Spleen (tissue), 11 donors: ENCODE measurements at regions not wholly inside any gene's neighbourhood (a gene's known extent, or its start where the extent isn't known, plus 50 kb on each side); places are given as distances from the start of the nearest gene placed in this dataset.

Experiments used
- DNase-seq: peaks from one replicate; pipeline ENCODE4 v3.0.0-alpha.2; 2020
- H3K27ac ChIP-seq, 8 donors: fragments of 200-600 bp; sonication (generic) in 7 of 8; 1 replicate in 4 of 8; 2 replicates in 4 of 8; pipeline versions ENCODE4 v1.5.0 to v1.8.0; 2016 to 2021; ENCODE audit warnings: inconsistent platforms in 4 of 8, mild to moderate bottlenecking in 4 of 8, moderate library complexity in 1 of 8
- H3K27me3 ChIP-seq, 7 donors: fragments of 200-600 bp; sonication (generic) in 6 of 7; replicated peaks in 1 of 7; 1 replicate in 4 of 7; 2 replicates in 3 of 7; pipeline versions ENCODE4 v1.5.0 to v1.8.0; 2016 to 2021; ENCODE audit warnings: inconsistent platforms in 3 of 7, mild to moderate bottlenecking in 1 of 7
- H3K36me3 ChIP-seq, 6 donors: fragments of 200-600 bp; sonication (generic) in 5 of 6; 1 replicate in 4 of 6; 2 replicates in 2 of 6; pipeline versions ENCODE4 v1.5.0 to v1.8.0; 2016 to 2021; ENCODE audit warnings: inconsistent platforms in 2 of 6
- H3K4me1 ChIP-seq, 6 donors: fragments of 200-600 bp; sonication (generic) in 5 of 6; 1 replicate in 3 of 6; 2 replicates in 3 of 6; pipeline versions ENCODE4 v1.5.0 to v1.8.0; 2016 to 2021; ENCODE audit warnings: inconsistent platforms in 3 of 6
- H3K4me3 ChIP-seq, 8 donors: fragments of 200-600 bp; sonication (generic) in 7 of 8; 1 replicate in 4 of 8; 2 replicates in 4 of 8; pipeline versions ENCODE4 v1.5.0 to v1.8.0; 2016 to 2021; ENCODE audit warnings: inconsistent platforms in 4 of 8, mild to moderate bottlenecking in 4 of 8, moderate library complexity in 2 of 8
- H3K9me3 ChIP-seq, 8 donors: fragments of 200-600 bp; sonication (generic) in 7 of 8; 1 replicate in 4 of 8; 2 replicates in 4 of 8; pipeline versions ENCODE4 v1.5.0 to v1.8.0; 2016 to 2021; ENCODE audit warnings: inconsistent platforms in 4 of 8
- POLR2A ChIP-seq, 3 donors: fragments of 450-650 bp; IDR thresholded peaks; one replicate each; pipeline ENCODE4 v1.5.1; 2017; ENCODE audit warnings: antibody characterized with exemption in 3 of 3, mild to moderate bottlenecking in 1 of 3
- POLR2AphosphoS5 ChIP-seq, 3 donors: sonication (generic); formaldehyde crosslinking; IDR thresholded peaks; one replicate each; pipeline ENCODE4 v1.5.1; 2017; ENCODE audit warnings: antibody characterized with exemption in 3 of 3
- WGBS, 5 donors: extraction: QIAGEN DNeasy Blood & Tissue Kit in 3 of 5; methylation state at CpG; one replicate each; pipeline versions ENCODE4 v1.1.5 to v1.1.7; 2013 to 2018; 5-methylcytosine and 5-hydroxymethylcytosine counted together
- intact Hi-C: fragments of 100-400 bp; cut with DNase I; formaldehyde crosslinking; loops from one replicate; pipeline ENCODE4 v1.15.0; 2023; ENCODE audit warnings: low total_unique reads
- TF ChIP-seq, protein P1 (sequence below), 11 experiments: fragments of 200-600 bp in 7 of 11; fragments of 450-650 bp in 4 of 11; sonication (generic) in 4 of 11; IDR thresholded peaks in 8 of 11; conservative IDR thresholded peaks in 3 of 11; 1 replicate in 7 of 11; 2 replicates in 4 of 11; pipeline versions ENCODE4 v1.4.0 to v1.8.0; 2016 to 2021; ENCODE audit warnings: antibody characterized with exemption in 11 of 11, inconsistent platforms in 4 of 11, mild to moderate bottlenecking in 1 of 11
- donor health status: healthy with polysubstance abuse.
- donor health status: DM: no; HTN: no; CAD: no; lungs with moderate emphysema.
- donor health status: DM: no; HTN: no; CAD: no.
- donor health status: Bipolar disorder and iron deficiency.
- donor health status: healthy.
- donor health status: DM: no; HTN: no; CAD: no.
- donor health status: DM: yes; HTN: yes; CAD: no.

DNA sequence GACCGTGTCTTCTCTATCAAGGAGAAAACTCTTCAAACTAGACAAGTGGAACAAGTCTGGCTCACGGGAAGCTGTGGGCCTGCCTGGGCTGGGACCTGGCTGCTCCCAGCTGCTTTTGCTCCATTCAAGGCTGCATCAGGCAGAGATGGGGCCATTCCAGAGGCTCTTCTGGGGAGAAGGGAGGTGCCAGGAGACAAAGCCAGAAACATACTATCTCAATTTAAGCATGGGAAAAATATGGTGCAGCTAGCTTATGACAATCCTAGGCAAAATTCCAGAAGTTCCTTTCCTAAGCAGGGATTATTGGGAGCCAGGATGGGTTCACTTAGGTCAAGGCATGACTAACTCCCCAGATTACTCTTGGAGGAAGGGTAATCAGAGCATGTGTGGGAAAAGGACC, 90.8 kb upstream of the SLC2A1 start:
- H3K4me1 ChIP-seq: no peaks in the 10 kb centered on the region
- H3K27ac ChIP-seq: no peak overlapping the region
- no peaks in the 10 kb centered on the region for H3K27me3 ChIP-seq
- WGBS, 5 donors: 58 to 77% (median 74%) methylated on average over 2 of the region's 2 CpGs
- H3K36me3 ChIP-seq: no peaks in the 10 kb centered on the region
- intact Hi-C loops: no loop called here
- H3K4me3 ChIP-seq: no peak overlapping the region
- H3K9me3 ChIP-seq: no peaks in the 10 kb centered on the region
- no peak for DNase-seq
- TF ChIP-seq POLR2AphosphoS5 (IDR thresholded peaks at IDR 0.05) (no peak), POLR2A (IDR thresholded peaks at IDR 0.05) (no peak)
- TF ChIP-seq, protein P1, sequence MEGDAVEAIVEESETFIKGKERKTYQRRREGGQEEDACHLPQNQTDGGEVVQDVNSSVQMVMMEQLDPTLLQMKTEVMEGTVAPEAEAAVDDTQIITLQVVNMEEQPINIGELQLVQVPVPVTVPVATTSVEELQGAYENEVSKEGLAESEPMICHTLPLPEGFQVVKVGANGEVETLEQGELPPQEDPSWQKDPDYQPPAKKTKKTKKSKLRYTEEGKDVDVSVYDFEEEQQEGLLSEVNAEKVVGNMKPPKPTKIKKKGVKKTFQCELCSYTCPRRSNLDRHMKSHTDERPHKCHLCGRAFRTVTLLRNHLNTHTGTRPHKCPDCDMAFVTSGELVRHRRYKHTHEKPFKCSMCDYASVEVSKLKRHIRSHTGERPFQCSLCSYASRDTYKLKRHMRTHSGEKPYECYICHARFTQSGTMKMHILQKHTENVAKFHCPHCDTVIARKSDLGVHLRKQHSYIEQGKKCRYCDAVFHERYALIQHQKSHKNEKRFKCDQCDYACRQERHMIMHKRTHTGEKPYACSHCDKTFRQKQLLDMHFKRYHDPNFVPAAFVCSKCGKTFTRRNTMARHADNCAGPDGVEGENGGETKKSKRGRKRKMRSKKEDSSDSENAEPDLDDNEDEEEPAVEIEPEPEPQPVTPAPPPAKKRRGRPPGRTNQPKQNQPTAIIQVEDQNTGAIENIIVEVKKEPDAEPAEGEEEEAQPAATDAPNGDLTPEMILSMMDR (IDR thresholded peaks at IDR 0.05 in 8 of 11, conservative IDR thresholded peaks at IDR 0.05 in 3 of 11): no peak

DNA sequence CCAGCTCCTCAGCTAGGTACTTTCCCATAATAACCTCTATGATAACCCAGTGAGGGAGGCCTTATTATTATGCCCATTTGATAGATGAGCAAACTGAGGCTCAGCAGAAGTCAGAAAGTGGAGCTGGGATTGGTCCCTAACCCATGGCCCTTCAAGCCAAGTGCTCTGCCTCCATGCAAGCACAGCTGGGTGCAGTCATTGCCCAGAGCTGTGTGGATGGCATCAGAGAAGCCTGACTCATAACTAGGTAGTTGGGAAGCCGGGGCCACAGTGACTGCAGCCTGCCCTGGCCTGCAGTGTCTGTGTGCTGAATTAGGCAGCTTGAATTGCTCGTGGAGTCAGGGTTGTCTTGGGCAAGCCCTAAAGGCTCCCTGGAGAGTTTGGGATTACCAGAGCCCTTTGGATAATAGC, 89.9 kb upstream of the SLC2A1 start:
- 63 to 74% (median 66%) methylated on average over 2 of the region's 2 CpGs for WGBS, 5 donors
- no peak for DNase-seq
- H3K9me3 ChIP-seq: no peaks in the 10 kb centered on the region
- H3K27ac ChIP-seq: no peak overlapping the region
- no peaks in the 10 kb centered on the region for H3K4me1 ChIP-seq
- TF ChIP-seq POLR2AphosphoS5 (IDR thresholded peaks at IDR 0.05) (no peak), POLR2A (IDR thresholded peaks at IDR 0.05) (no peak)
- TF ChIP-seq, protein P1 (IDR thresholded peaks at IDR 0.05 in 8 of 11, conservative IDR thresholded peaks at IDR 0.05 in 3 of 11): no peak
- no peak overlapping the region for H3K4me3 ChIP-seq
- no peaks in the 10 kb centered on the region for H3K36me3 ChIP-seq
- intact Hi-C loops: no loop called here
- no peaks in the 10 kb centered on the region for H3K27me3 ChIP-seq

DNA sequence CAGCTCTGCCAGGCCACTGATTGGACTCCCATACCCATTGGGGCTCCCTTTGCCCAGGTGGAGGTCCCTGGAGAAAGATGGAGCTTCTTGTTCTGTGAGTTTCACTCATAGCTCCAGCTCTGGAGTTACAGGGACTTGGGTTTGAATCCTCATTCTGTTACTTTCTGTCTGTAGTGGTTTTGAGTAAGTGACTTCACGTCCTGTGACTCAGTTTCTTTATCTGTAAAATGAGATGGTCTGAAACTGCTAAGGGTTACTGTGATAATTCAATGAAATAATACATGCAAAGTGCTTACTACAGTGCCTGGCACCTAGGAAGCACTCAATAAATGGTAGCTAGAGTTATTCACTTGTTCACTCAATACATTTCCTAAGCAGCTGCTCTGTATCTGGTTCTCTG, 88.5 kb upstream of the SLC2A1 start:
- 70 to 85% (median 80%) methylated on average over 1 of the region's 1 CpG for WGBS, 5 donors
- no peak overlapping the region for H3K4me3 ChIP-seq
- intact Hi-C loops: no loop called here
- H3K36me3 ChIP-seq: no peaks in the 10 kb centered on the region
- no peaks in the 10 kb centered on the region for H3K27me3 ChIP-seq
- H3K9me3 ChIP-seq: no peaks in the 10 kb centered on the region
- no peak overlapping the region for H3K27ac ChIP-seq
- TF ChIP-seq, protein P1 (IDR thresholded peaks at IDR 0.05 in 8 of 11, conservative IDR thresholded peaks at IDR 0.05 in 3 of 11): no peak
- TF ChIP-seq POLR2A (IDR thresholded peaks at IDR 0.05) (no peak), POLR2AphosphoS5 (IDR thresholded peaks at IDR 0.05) (no peak)
- no peaks in the 10 kb centered on the region for H3K4me1 ChIP-seq
- no peak for DNase-seq

DNA sequence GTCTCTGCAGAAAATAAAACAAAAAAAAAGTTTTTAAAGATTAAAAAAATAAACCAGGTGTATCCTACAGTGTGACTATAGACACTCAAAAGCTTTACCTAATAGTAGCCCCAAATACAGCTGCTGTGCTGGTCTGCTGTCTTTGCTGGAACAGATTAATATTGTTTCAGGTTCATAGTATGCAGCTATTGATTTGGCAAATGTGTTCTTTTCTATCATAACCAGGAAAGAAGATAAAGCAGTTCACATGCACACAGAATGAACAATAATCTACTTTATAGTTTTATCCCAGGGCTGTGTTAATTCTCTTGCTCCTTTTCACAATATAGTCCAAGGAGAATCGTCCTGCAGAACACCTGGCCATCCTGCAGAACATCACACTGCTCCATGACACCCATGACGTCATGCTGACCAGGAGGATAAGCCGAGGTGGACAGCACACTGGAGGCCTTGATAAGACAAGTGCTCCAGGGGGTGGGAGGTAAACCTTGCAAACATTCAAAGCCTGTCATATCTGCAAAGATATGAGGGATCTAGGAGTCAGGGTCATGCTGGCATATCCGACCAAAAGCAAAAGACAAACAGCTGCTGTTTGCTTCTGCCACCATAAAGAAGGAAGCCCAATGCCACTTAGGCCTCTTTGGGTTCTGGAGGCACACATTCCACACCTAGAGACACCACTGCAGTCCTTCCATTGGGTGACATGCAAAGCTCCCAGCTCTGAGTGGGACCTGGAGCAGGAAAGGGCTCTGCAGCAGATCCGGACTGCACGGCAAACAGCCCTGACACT, 86.1 kb upstream of the SLC2A1 start:
- no peak for TF ChIP-seq POLR2AphosphoS5 (IDR thresholded peaks at IDR 0.05)
- TF ChIP-seq, protein P1 (IDR thresholded peaks at IDR 0.05 in 8 of 11, conservative IDR thresholded peaks at IDR 0.05 in 3 of 11): no peak
- no peak for TF ChIP-seq POLR2A (IDR thresholded peaks at IDR 0.05)
- Histone ChIP-seq H3K4me3 (no peak overlapping the region), H3K4me1 (no peaks in the 10 kb centered on the region), H3K9me3 (no peaks in the 10 kb centered on the region), H3K36me3 (no peaks in the 10 kb centered on the region), H3K27me3 (no peaks in the 10 kb centered on the region), H3K27ac (no peak overlapping the region)
- WGBS, 5 donors: 74 to 88% (median 79%) methylated on average over 6 of the region's 6 CpGs
- DNase-seq: no peak
- intact Hi-C loops: no loop called here
